NCI-H2196 treated with DMSO at 0.1 percent for 48 hours (cell line): ENCODE measurements at regions not wholly inside any gene's neighbourhood (a gene's known extent, or its start where the extent isn't known, plus 50 kb on each side); places are given as distances from the start of the nearest gene placed in this dataset.
"Not testable (repeated sequence)": the region's sequence is repeated elsewhere in the genome, so short reads cannot be mapped to it uniquely, and the experiment has no call there.

Experiments
- DNase-seq: peaks from one replicate; lab custom pipeline; 2025; ENCODE audit not compliant: unreplicated experiment; lab: John Stamatoyannopoulos, UW

GRCh38 chr2:238597638-238598528 lies 171.2 kb downstream of the ASB1 start:
- DNase-seq: no peak

- no peak for DNase-seq
Measured at GRCh38 chr2:238598802-238599530, 172.2 kb downstream of the ASB1 start.

GRCh38 chr2:238599549-238600505 lies 173.1 kb downstream of the ASB1 start:
- DNase-seq: no peak

GRCh38 chr2:238600506-238601432 lies 174.0 kb downstream of the ASB1 start:
- no peak for DNase-seq

- DNase-seq: no peak
Measured at GRCh38 chr2:238601433-238602222, 174.9 kb downstream of the ASB1 start.

- DNase-seq: no peak
Measured at GRCh38 chr2:238602223-238602960, 175.7 kb downstream of the ASB1 start.

GRCh38 chr2:238603596-238603995 lies 176.9 kb downstream of the ASB1 start:
- DNase-seq: no peak

GRCh38 chr2:238606311-238606710 lies 179.6 kb downstream of the ASB1 start:
- DNase-seq: no peak

- no peak for DNase-seq
Measured at GRCh38 chr2:238613610-238614009, 186.9 kb downstream of the ASB1 start.

GRCh38 chr2:238614376-238614775 lies 187.6 kb downstream of the ASB1 start:
- no peak for DNase-seq

GRCh38 chr2:238615187-238615586 lies 188.5 kb downstream of the ASB1 start:
- DNase-seq: no peak

GRCh38 chr2:238616681-238617080 lies 190.0 kb downstream of the ASB1 start:
- no peak for DNase-seq

GRCh38 chr2:238618494-238619283 lies 192.0 kb downstream of the ASB1 start:
- DNase-seq: not testable (repeated sequence)

GRCh38 chr2:238627899-238628298 lies 201.2 kb downstream of the ASB1 start:
- DNase-seq: no peak

- DNase-seq: no peak
Measured at GRCh38 chr2:238629064-238629463, 202.3 kb downstream of the ASB1 start.

- no peak for DNase-seq
Measured at GRCh38 chr2:238631491-238632180, 204.9 kb downstream of the ASB1 start.
